ENCODE measurements at regions not wholly inside any gene's neighbourhood (a gene's known extent, or its start where the extent isn't known, plus 50 kb on each side); places are given as distances from the start of the nearest gene placed in this dataset.

GRCh38 chr17:59451706-59452105, 113.7 kb upstream of the DHX40 start:
- DNase-seq (ENCODE audit: low spot score), result no peak

GRCh38 chr17:59454633-59455105, 110.7 kb upstream of the DHX40 start:
- no peak for DNase-seq (ENCODE audit: low spot score)

DNA sequence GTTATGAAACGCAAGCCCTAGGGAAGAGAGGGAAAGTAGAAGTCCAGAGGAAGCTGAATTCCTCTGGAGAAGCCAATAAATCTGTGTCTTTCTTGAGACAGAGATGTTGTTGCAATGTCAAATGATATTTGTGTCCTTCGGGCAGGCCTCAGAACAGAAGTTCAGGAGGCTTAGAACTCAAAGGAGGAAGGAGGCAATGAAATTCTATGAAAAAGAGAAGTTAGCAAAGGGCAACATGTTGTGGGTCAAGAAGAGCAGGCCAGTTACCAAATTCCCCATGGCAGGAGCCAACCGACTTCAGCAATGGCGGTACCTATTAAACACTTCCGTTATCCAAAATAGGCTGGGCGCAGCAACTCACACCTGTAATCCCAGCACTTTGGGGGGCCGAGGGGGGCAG, 109.0 kb upstream of the DHX40 start:
- DNase-seq (ENCODE audit: low spot score), result no peak

DNA sequence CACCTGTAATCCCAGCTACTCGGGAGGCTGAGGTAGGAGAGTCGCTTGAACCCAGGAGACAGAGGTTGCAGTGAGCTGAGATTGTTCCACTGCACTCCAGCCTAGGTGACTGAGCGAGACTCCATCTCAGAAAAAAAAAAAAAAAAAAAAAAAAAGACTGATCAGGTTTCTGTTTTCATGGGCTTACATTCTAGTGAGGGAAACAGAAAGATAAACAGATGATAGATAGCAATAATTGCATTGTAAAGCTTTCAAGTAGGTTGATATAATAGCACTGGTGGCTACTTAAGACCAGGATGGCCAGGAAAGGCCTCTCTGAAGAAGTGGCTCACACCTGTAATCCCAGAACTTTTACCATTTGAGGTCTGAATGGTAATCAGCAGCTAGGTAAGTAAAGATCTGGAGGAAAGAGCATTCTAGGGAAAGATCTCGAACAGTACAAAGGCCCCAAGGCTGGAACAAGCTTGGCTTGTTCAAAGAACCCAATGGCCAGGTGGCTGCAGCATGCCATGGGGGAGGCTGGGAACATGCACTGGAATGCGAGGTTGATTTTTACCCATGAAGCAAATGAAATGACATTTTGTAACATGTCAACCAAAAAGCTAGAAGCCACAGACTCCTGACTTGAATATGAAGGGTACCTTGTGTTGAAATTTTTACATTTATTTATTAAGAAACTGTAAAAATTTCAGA, 108.3 kb upstream of the DHX40 start:
- no peak for DNase-seq (ENCODE audit: low spot score)

- DNase-seq (ENCODE audit: low spot score), result no peak
Measured at GRCh38 chr17:59462385-59462784, 103.0 kb upstream of the DHX40 start.

- no peak for DNase-seq (ENCODE audit: low spot score)
Measured at GRCh38 chr17:59464246-59464645, 101.2 kb upstream of the DHX40 start.

- no peak for DNase-seq (ENCODE audit: low spot score)
Measured at GRCh38 chr17:59465949-59466307, 99.5 kb upstream of the DHX40 start.

DNA sequence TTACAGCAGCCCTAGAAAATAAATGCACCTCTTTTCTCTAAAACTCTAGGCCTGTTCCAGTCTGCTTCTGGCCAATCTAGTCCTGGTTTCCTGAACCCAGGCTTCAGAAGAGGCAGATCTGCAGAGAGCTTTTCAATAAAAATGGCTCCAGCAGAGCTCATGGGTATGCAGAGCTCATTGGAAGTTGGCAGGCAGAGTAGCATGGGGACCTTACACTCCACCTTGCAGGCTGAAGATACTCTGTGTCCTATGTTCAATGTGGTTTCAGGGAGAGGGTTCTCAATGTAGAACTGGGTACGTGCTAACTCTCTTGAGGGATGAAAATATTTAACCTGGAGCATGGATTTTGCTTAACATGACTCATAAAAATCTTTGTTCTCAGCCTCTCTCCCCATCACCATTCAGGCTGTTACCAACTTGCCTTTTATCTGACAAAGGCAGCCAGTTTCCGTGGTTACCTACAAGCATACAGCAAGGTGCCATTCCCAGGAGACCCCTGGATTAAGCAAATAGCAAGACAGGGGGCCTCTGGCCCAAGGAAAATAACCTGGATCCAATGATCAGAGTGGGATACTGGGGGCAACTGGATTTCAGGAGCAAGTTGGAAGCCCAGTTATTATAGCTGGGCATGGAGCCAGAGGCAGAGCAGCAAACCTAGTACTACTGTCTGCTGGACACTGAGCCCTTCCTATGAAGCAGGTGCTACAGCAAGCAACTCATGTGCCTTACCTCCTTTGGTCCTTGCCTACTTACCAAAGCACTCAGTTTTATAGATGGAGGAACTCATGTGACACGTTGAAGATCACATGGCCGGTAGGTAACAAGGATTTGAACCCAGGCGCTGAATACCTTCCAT, 98.2 kb upstream of the DHX40 start:
- DNase-seq (ENCODE audit: low spot score), result no peak

DNA sequence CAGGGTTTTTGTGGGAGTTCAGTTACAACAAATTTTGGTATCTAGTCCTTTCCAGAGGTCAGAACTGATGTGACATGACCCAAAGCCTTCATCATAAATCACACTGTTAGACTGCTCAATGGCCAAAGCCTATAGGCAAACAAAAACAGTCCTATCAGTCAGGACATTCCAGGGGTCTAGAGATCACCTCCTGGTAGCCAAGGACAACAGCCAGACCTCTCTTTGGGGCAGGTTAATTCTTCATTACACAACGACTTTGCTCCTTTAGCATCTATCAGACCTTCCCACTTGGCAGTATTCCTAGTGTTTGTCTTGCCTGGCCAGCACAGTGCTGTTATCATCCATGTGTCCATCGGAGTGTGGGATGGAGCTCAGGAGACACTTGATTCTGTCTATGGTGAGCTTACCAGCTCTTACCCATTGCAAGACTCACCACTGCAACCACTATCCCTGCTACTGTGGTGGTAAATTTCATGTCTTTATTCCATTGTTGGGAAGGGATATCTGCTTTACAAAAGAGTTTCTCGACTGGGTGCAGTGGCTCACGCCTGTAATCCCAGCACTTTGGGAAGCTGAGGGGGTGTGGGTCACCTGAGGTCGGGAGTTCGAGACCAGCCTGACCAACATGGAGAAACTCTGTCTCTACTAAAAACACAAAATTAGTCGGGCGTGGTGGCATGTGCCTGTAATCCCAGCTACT, 95.5 kb upstream of the DHX40 start:
- DNase-seq (ENCODE audit: low spot score), result no peak

GRCh38 chr17:59470624-59471297, 94.6 kb upstream of the DHX40 start:
- no peak for DNase-seq (ENCODE audit: low spot score)

DNA sequence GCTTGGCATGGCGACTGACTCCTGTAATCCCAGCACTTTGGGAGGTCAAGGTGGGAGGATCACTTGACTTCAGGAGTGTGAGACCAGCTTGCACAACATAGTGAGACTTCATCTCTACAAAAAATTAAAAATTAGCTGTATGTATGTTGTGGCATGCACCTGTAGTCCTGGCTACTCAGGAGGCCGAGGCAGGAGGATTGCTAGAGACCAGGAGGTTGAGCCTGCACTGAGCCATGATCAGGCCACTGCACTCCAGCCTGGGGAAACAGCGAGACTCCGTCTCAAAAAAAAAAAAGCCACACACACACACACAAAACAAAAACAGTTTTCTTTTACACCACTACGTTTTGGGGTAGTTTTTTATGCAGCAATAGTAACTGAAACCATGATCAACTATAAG, 89.0 kb upstream of the DHX40 start:
- no peak for DNase-seq (ENCODE audit: low spot score)

DNA sequence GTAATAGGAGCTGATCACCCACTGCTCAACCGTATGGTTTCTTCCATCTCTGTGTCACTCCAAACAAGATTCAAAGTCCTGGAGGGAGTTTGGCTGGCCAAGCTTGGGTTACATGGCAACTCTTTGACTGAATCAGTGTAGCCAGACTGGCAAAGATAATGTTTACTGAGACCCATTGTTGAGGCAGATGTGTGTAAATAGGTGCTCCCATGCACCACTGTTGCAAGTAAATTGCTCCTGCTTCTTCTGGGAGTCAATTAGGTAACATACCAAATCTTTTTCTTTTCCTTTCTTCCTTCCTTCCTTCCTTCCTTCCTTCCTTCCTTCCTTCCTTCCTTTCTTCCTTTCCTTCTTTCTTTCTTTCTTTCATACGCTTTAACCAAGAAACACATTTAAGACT, 86.3 kb upstream of the DHX40 start:
- DNase-seq (ENCODE audit: low spot score), result no peak

DNA sequence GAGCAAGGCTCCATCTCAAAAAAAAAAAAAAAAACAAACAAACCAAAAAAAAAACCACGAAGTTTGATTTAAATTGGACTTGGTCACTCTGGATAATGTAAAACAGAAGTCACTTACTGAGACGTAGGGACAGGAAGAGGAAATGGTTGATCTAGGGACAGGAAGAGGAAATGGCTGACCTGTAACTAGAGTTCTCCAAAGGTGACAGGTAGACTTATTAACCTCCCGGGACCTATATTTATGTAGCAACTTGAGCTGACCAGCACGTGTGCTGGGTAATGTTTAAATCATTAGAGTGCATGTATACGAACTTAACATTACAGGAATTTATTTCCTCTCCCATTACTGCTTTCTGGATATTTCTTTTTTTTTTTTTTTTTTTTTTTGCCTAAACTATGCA, 81.5 kb upstream of the DHX40 start:
- DNase-seq (ENCODE audit: low spot score), result no peak

DNA sequence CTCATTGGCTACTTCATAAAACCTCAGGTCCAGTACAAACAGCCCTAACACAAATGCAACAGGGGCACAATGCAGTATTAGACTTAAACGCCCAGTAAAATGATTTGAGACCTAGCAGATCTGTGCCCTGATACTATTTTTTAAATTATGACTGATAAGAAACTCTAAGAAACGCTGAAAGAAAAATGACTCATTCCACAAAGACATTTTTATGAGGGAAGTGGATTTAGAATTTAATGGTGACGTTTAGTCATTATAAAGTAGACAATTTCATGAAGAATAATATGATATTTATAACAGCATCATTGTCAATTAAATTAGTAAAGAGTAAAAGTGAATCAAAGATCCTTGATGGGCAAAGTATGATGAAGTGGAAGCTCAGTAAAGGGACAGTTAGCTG, 80.4 kb upstream of the DHX40 start:
- DNase-seq (ENCODE audit: low spot score), result no peak

GRCh38 chr17:59485946-59486345, 79.5 kb upstream of the DHX40 start:
- DNase-seq (ENCODE audit: low spot score), result no peak

- DNase-seq (ENCODE audit: low spot score), result no peak
Measured at GRCh38 chr17:59487161-59487873, 78.1 kb upstream of the DHX40 start.

DNA sequence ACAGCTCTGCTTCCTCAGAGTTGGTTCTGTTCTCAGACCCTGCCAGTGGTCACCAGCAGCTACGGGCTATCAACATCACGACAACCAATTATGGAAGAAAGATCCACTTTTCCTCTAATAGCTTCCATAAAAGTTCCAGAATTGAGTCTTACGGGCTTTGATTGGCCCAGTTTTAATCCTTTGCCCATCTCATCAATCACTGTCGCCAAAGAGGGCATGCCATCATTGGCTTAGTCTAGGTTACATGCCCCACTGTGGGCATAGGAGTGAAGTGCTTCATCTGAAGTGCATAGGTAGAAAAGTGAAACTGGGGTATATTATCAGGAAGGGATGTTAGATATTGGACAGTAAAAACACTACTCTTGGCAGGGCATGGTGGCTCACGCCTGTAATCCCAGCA, 76.6 kb upstream of the DHX40 start:
- DNase-seq (ENCODE audit: low spot score), result no peak

DNA sequence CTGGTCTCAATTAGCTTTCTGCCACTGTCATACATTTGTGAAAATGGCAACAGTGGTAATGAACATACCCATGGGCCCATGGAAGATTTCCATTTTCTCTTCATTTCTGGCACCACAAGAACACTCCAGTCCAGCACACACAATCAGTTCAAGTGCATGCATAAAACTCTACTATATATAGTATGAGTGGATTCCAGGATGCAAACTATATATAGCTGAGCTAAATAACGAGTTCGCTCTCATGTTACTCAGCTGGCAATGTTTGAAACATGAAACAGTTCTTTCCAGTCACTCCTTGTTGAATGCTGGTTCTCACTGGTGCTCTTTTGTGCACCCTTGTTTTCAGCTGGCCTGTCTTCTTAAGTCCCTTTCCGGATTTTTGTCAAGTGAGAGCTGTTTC, 75.2 kb upstream of the DHX40 start:
- DNase-seq (ENCODE audit: low spot score), result no peak

- no peak for DNase-seq (ENCODE audit: low spot score)
Measured at GRCh38 chr17:59491353-59492090, 73.9 kb upstream of the DHX40 start.

- DNase-seq (ENCODE audit: low spot score), result no peak
Measured at GRCh38 chr17:59492091-59492451, 73.3 kb upstream of the DHX40 start.

DNA sequence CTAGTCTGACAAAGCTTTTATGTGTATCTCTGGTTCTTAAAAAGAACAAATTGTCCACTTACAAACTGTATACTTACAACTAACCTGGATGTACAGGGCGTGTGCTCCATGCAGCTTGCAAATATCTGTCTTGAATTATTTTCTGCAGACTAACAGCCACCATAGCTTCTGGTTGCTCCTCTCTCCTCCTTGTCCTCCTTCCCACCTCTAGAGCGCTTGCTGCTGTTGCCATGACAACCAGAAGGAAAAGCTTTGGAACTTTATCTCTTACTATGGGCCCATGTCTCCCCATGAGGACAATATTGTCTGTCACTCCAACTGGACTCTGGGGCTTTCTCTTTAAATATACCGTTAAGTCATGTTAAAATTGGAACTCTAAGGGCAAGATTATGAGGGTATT, 71.5 kb upstream of the DHX40 start:
- peak; percentile 39 for DNase-seq (ENCODE audit: low spot score)
